B cell (primary cell): ENCODE measurements at regions not wholly inside any gene's neighbourhood (a gene's known extent, or its start where the extent isn't known, plus 50 kb on each side); places are given as distances from the start of the nearest gene placed in this dataset.

Experiments used
- ATAC-seq: fragments of 200-7000 bp; cut with Tn5 transposase; one replicate; pipeline ENCODE4 v1.10.0; 2021; ENCODE audit warnings: low read depth, mild to moderate bottlenecking, moderate number of reproducible peaks, moderate library complexity
- CTCF ChIA-PET: fragments of 350-600 bp; sonication (Branson Sonifier 250); formaldehyde crosslinking; loops from one replicate; lab custom pipeline; 2021; ENCODE audit warnings: antibody characterized with exemption, inconsistent platforms; lab: Charles Lee
- POLR2A ChIA-PET: fragments of 350-600 bp; sonication (Branson Sonifier 250); formaldehyde crosslinking; loops from one replicate; lab custom pipeline; 2021; ENCODE audit warnings: antibody characterized with exemption; lab: Charles Lee
- DNase-seq: peaks from one replicate; pipeline ENCODE4 v3.0.0; 2013
- H2AFZ ChIP-seq: 2 replicates; pipeline ENCODE4 v1.6.1; 2012; ENCODE audit warnings: mild to moderate bottlenecking, low read depth, low read length; ENCODE audit not compliant: insufficient read depth, poor library complexity, severe bottlenecking
- H3K27ac ChIP-seq, 2 donors: 1 replicate in 1 of 2; 2 replicates in 1 of 2; pipeline ENCODE4 v1.5.1; 2012 to 2013; ENCODE audit warnings: low read length in 2 of 2, mild to moderate bottlenecking in 2 of 2, moderate library complexity in 1 of 2
- H3K27me3 ChIP-seq, 4 experiments: fragments of 200-600 bp in 1 of 4; sonication (generic) in 1 of 4; replicated peaks in 1 of 4; 1 replicate in 2 of 4; 2 replicates in 2 of 4; pipeline versions ENCODE4 v1.6.1 to v1.7.0; 2013 to 2016; ENCODE audit warnings: low read length in 3 of 4, mild to moderate bottlenecking in 2 of 4, mixed read lengths in 1 of 4, moderate library complexity in 1 of 4; ENCODE audit not compliant: insufficient read depth in 4 of 4, control insufficient read depth in 3 of 4; ENCODE audit errors: control extremely low read depth in 1 of 4
- H3K36me3 ChIP-seq, 2 experiments: replicated peaks in 1 of 2; 1 replicate in 1 of 2; 2 replicates in 1 of 2; pipeline versions ENCODE4 v1.6.1 to v1.7.1; 2013; ENCODE audit warnings: low read length in 1 of 2; ENCODE audit not compliant: insufficient read depth in 2 of 2, control insufficient read depth in 1 of 2; ENCODE audit errors: control extremely low read depth in 1 of 2, extremely low read depth in 1 of 2
- H3K4me1 ChIP-seq, 2 donors: fragments of 200-600 bp in 1 of 2; sonication (generic) in 1 of 2; 1 replicate in 1 of 2; 2 replicates in 1 of 2; pipeline versions ENCODE4 v1.5.1 to v1.6.1; 2013 to 2017; ENCODE audit warnings: low read length in 2 of 2; ENCODE audit not compliant: control insufficient read depth in 2 of 2, insufficient read depth in 2 of 2
- H3K4me2 ChIP-seq: replicated peaks from 2 replicates; pipeline ENCODE3; 2012; ENCODE audit warnings: mild to moderate bottlenecking, low read depth, low read length; ENCODE audit not compliant: poor library complexity, severe bottlenecking
- H3K4me3 ChIP-seq, 5 experiments: fragments of 200-600 bp in 1 of 5; sonication (generic) in 1 of 5; 1 replicate in 3 of 5; 2 replicates in 2 of 5; pipeline versions ENCODE4 v1.5.1 to v1.7.0; 2011 to 2016; ENCODE audit warnings: low read length in 4 of 5, mild to moderate bottlenecking in 4 of 5, low read depth in 2 of 5, control low read depth in 1 of 5, moderate library complexity in 1 of 5; ENCODE audit not compliant: insufficient read depth in 1 of 5; ENCODE audit errors: control extremely low read depth in 1 of 5, extremely low read depth in 1 of 5
- H3K79me2 ChIP-seq: fragments of 200-600 bp; sonication (generic); one replicate; pipeline ENCODE4 v1.6.0; 2016; ENCODE audit warnings: low read length; ENCODE audit not compliant: control insufficient read depth, insufficient read depth
- H3K9ac ChIP-seq: fragments of 200-600 bp; sonication (generic); 2 replicates; pipeline ENCODE4 v1.6.1; 2017; ENCODE audit warnings: mild to moderate bottlenecking, low read length, moderate library complexity
- H3K9me3 ChIP-seq, 3 donors: one replicate each; pipeline versions ENCODE4 v1.6.1 to v1.7.1; 2013; ENCODE audit warnings: low read length in 2 of 3; ENCODE audit not compliant: control insufficient read depth in 2 of 3, insufficient read depth in 1 of 3; ENCODE audit errors: control extremely low read depth in 1 of 3
- H4K20me1 ChIP-seq: 2 replicates; pipeline ENCODE4 v1.6.0; 2012; ENCODE audit warnings: mild to moderate bottlenecking, low read length; ENCODE audit not compliant: insufficient read depth, control insufficient read depth, poor library complexity, severe bottlenecking
- H3K27ac Mint-ChIP-seq: one replicate; pipeline ENCODE4 v1.8.0; 2021; ENCODE audit warnings: mixed read lengths
- H3K27me3 Mint-ChIP-seq: one replicate; pipeline ENCODE4 v1.8.0; 2021; ENCODE audit warnings: mixed read lengths
- H3K4me1 Mint-ChIP-seq: one replicate; pipeline ENCODE4 v1.8.0; 2021; ENCODE audit warnings: mixed read lengths
- H3K4me3 Mint-ChIP-seq: one replicate; pipeline ENCODE4 v1.8.0; 2021; ENCODE audit warnings: mixed read lengths
- H3K9me3 Mint-ChIP-seq: one replicate; pipeline ENCODE4 v1.8.0; 2022; ENCODE audit warnings: mixed read lengths; ENCODE audit not compliant: insufficient read depth
- CTCF ChIP-seq: fragments of 200-600 bp; IDR thresholded peaks from one replicate; pipeline ENCODE4 v1.8.0; 2022; ENCODE audit warnings: antibody characterized with exemption, mild to moderate bottlenecking
- EZH2 ChIP-seq: IDR thresholded peaks from 2 replicates; pipeline ENCODE4 v1.6.1; 2012; ENCODE audit warnings: borderline replicate concordance, low read depth, mild to moderate bottlenecking, moderate library complexity, low read length; ENCODE audit not compliant: insufficient read depth, poor library complexity, severe bottlenecking
- WGBS: methylation state at CpG from one replicate; pipeline ENCODE4 v1.1.5; 2013; ENCODE audit warnings: missing lambda C conversion rate; ENCODE audit not compliant: insufficient coverage; 5-methylcytosine and 5-hydroxymethylcytosine counted together
- intact Hi-C: fragments of 100-400 bp; cut with micrococcal nuclease; formaldehyde crosslinking; loops from one replicate; pipeline ENCODE4 v1.10.0; 2022

- POLR2A ChIA-PET, result no interaction called here
- H3K9me3 Mint-ChIP-seq, result no peaks in the 10 kb centered on the region
Measured at GRCh38 chr10:113409175-113409574, 143.7 kb upstream of the HABP2 start.

GRCh38 chr10:113410618-113411017 is 142.2 kb upstream of the HABP2 start:
- CTCF ChIA-PET, result no interaction called here
- peaks cover 2% of the 10 kb centered on the region for H3K27me3 Mint-ChIP-seq
- H3K4me1 Mint-ChIP-seq, result no peaks in the 10 kb centered on the region

More at GRCh38 chr10:113409175-113409574, 143.7 kb upstream of the HABP2 start:
- H3K36me3 ChIP-seq, result no peaks in the 10 kb centered on the region
- H3K4me2 ChIP-seq, result no peak overlapping the region
- H3K4me3 Mint-ChIP-seq, result no peak overlapping the region
- H3K79me2 ChIP-seq, result no peaks in the 10 kb centered on the region
- DNase-seq (no peak), ATAC-seq (no peak)
- H3K27me3 ChIP-seq, result no peaks in the 10 kb centered on the region
- intact Hi-C loops, result no loop called here
- 90% methylated on average over 7 of the region's 10 CpGs for WGBS
- no peak overlapping the region for H3K27ac Mint-ChIP-seq
- H3K4me1 ChIP-seq, result no peaks in the 10 kb centered on the region
- no peaks in the 10 kb centered on the region for H3K4me1 Mint-ChIP-seq
- H3K9ac ChIP-seq, result no peak overlapping the region
- H3K4me3 ChIP-seq, result no peak overlapping the region
- no peak overlapping the region for H2AFZ ChIP-seq
- TF ChIP-seq EZH2 (no peak), CTCF (no peak)
- H3K27me3 Mint-ChIP-seq, result no peaks in the 10 kb centered on the region
- H4K20me1 ChIP-seq, result no peaks in the 10 kb centered on the region
- CTCF ChIA-PET, result no interaction called here
- H3K9me3 ChIP-seq, result peaks cover 0 to 1% (median 0%) of the 10 kb centered on the region in 3 donors
- H3K27ac ChIP-seq, result no peak overlapping the region

More at GRCh38 chr10:113410618-113411017, 142.2 kb upstream of the HABP2 start:
- no peaks in the 10 kb centered on the region for H4K20me1 ChIP-seq
- WGBS, result 78% methylated on average over 1 of the region's 2 CpGs
- H3K9me3 Mint-ChIP-seq, result no peaks in the 10 kb centered on the region
- H3K27ac ChIP-seq, result no peak overlapping the region
- intact Hi-C loops, result no loop called here
- H3K4me1 ChIP-seq, result no peaks in the 10 kb centered on the region
- H3K9me3 ChIP-seq, result peaks cover 0 to 1% (median 0%) of the 10 kb centered on the region in 3 donors
- H3K79me2 ChIP-seq, result no peaks in the 10 kb centered on the region
- no peak for ATAC-seq
- no peaks in the 10 kb centered on the region for H3K27me3 ChIP-seq
- no peak overlapping the region for H3K4me2 ChIP-seq
- H3K4me3 Mint-ChIP-seq, result no peak overlapping the region
- DNase-seq, result no peak
- H3K4me3 ChIP-seq, result no peak overlapping the region
- H3K27ac Mint-ChIP-seq, result no peak overlapping the region
- TF ChIP-seq CTCF (no peak), EZH2 (no peak)
- POLR2A ChIA-PET, result no interaction called here
- H3K36me3 ChIP-seq, result no peaks in the 10 kb centered on the region
- no peak overlapping the region for H2AFZ ChIP-seq
- no peak overlapping the region for H3K9ac ChIP-seq
